NCI-H1092 treated with DMSO at 0.1 percent for 48 hours (cell line): ENCODE measurements at regions not wholly inside any gene's neighbourhood (a gene's known extent, or its start where the extent isn't known, plus 50 kb on each side); places are given as distances from the start of the nearest gene placed in this dataset.
"Not testable (repeated sequence)": the region's sequence is repeated elsewhere in the genome, so short reads cannot be mapped to it uniquely, and the experiment has no call there.

Experiments
- DNase-seq: peaks from one replicate; lab custom pipeline; 2025; lab: John Stamatoyannopoulos, UW

- DNase-seq: no peak
Observed at GRCh38 chr3:139113993-139114375, 69.3 kb upstream of the PRR23C start.

- not testable (repeated sequence) for DNase-seq
Observed at GRCh38 chr3:139116631-139117030, 71.9 kb upstream of the PRR23C start.

- no peak for DNase-seq
Observed at GRCh38 chr3:139117136-139117675, 72.5 kb upstream of the PRR23C start.

GRCh38 chr3:139117883-139118760 is 73.4 kb upstream of the PRR23C start:
- no peak for DNase-seq

GRCh38 chr3:139118835-139119234 is 74.1 kb upstream of the PRR23C start:
- no peak for DNase-seq

- no peak for DNase-seq
Observed at GRCh38 chr3:139119331-139120025, 74.8 kb upstream of the PRR23C start.

GRCh38 chr3:139120086-139121056 is 75.7 kb upstream of the PRR23C start:
- DNase-seq: peak; percentile 1

- DNase-seq: no peak
Observed at GRCh38 chr3:139121513-139122220, 77.0 kb upstream of the PRR23C start.

GRCh38 chr3:139122221-139122581 is 77.5 kb upstream of the PRR23C start:
- no peak for DNase-seq

GRCh38 chr3:139122612-139123011 is 77.9 kb upstream of the PRR23C start:
- no peak for DNase-seq

GRCh38 chr3:139123377-139124095 is 78.8 kb upstream of the PRR23C start:
- DNase-seq: no peak

GRCh38 chr3:139124197-139124596 is 79.5 kb upstream of the PRR23C start:
- DNase-seq: no peak

GRCh38 chr3:139127101-139127500 is 82.4 kb upstream of the PRR23C start:
- no peak for DNase-seq

- DNase-seq: not testable (repeated sequence)
Observed at GRCh38 chr3:139127629-139128028, 82.9 kb upstream of the PRR23C start.

GRCh38 chr3:139128803-139129202 is 84.1 kb upstream of the PRR23C start:
- no peak for DNase-seq

GRCh38 chr3:139129892-139130291 is 85.2 kb upstream of the PRR23C start:
- DNase-seq: no peak

GRCh38 chr3:139130390-139131140 is 85.9 kb upstream of the PRR23C start:
- DNase-seq: no peak

- DNase-seq: no peak
Observed at GRCh38 chr3:139131951-139132350, 87.3 kb upstream of the PRR23C start.

- DNase-seq: no peak
Observed at GRCh38 chr3:139132976-139133375, 88.3 kb upstream of the PRR23C start.
